Activated CD4-positive, alpha-beta T cell treated with anti-CD3 and anti-CD28 coated beads, Interleukin-2, Interleukin-6, amounts not matched to agents 100 ng/mL and 50 ng/mL, durations not matched to agents 16 hours and 8 hours (primary cell): ENCODE measurements at regions not wholly inside any gene's neighbourhood (a gene's known extent, or its start where the extent isn't known, plus 50 kb on each side); places are given as distances from the start of the nearest gene placed in this dataset.

Experiments used
- DNase-seq: peaks from one replicate; pipeline ENCODE4 v3.0.0-alpha.2; 2020

DNA sequence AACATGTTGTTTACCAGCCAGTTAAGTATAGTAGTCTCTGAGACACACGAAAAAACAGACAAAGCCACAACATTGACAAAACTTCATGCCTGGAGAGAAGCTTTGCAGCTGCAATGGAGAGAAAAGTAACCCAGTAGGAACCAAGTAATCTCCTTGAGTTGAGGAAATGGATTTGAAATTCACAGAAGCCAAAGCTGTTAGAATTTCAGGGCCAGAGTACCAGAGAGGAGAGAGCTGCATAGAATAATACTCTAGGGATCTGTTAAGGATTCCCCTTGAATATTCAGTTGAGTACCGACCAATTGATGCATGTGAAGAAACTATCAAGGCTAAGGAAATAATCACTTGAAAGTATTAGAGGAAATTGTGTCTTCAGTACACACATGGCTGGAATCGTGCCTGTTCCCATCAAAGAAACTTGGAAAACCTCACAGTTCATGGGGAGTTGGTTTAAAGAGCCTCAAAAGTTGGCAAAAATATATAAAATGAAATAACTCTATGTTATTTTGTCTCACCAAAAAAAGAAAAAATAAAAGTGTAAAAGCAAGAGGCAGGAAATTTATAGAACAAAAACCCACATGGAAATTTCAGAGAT lies 324.0 kb upstream of the NEGR1 start:
- no peak for DNase-seq

DNA sequence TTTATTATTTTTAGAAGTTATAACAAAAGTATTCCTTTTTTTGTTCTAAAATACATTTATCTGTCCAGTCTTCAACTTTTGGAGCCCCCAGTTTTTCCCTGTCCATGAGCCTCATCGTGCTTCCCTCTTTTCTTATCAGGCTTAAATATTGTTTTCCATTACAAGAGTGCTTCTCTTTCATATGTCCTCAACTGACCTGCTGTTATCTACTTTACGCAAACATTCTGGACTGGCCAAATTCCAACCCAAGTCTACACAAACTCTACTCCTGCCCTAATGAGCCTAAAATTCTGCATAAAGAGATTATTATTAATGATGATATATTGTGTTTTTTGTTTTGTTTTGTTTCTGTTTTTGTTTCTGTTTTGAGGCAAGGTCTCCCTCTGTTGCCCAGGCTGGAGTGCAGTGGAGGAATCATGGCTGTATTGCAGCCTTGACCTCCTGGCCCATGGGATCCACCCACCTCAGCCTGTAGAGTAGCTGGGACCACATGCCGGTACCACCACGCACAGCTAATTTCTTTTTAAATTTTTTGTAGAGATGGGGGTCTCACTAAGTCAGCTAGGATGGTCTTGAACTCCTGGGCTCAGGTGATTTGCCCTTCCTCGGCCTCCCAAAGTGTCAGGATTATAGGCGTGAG lies 318.8 kb upstream of the NEGR1 start:
- no peak for DNase-seq

DNA sequence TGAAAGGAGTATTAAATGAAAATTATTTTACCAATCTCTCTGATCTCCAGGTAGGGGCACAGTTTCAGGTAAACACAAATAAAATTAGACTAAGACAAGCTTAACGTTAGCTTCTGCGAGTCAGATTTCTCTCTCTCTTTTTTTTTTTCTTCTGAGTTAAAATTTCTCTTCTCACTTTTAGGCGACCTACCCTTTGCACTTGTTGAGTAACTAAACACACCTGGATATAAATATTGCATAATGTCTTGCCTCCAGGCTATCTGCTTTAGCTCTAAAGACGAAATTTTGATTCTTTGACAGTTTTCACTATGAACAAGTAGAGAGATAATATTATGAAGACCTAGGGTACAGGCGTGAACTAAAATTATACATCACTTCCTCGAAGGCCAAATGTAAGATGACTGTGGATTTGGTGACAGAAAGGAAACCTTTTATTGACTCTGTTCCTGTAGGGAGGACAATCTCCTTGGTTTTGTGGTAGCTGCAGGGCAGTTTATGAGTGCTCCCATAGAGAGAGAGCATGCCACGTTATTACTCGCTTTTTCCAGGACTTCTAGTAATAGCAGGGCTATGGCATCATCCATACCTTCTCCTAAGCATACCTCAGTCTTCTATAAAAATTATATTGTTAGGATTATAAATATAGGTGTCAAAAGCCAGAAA lies 303.8 kb upstream of the NEGR1 start:
- DNase-seq, result no peak

DNA sequence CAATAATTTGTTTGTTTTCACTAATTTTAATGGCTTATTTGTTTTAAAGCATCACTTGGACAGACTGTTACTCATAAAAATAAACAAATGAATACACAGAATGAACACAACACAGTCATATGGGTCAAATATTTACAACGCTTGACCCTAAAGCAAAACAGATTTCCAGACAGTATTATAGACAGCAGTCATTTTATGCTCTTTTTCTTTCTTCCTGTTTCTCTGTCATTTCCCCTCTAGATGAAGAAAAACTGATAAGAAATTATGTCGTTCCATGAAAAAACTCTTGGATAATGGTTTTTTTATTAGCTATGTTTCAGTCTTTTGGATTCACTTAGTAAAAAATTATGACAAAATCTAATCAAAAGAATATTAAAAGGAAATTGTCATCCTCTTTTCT lies 297.3 kb upstream of the NEGR1 start:
- DNase-seq, result no peak

DNA sequence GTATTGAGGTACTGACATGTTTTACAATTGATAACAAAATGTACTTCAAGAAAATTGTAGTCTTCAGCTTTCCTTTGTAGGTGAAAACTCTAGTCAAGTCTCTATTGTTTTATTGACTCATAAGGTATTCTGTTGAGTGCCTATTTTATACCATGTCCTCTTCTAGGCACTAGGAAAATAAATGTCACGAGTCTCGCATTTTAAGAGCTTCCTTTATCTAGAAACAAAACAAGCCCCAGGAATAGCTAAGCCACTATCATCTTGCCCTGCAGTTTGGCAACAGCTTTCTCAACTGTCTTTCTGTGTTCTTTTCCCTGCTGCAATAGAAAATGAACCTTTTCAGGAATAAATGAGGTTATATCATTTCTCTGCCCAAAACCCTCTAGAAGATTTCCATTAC lies 288.5 kb upstream of the NEGR1 start:
- no peak for DNase-seq

DNA sequence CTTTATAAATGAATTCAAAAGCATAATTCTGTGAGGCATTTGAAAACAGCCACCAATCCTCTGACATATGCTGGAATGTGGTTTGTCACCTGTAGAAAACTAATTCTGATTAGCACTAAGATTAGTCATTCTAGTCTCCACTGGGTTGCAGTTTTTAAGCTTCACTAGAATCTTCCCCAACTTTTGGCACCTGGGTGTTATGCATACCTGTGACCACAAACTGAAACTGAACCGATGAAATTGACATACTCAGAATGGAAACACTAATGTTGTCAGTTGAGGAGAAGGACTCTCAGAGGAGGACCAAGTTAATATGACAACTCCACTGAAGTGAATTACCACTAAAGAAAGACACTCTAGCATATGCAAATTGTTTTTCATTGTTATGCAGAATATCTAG lies 285.8 kb upstream of the NEGR1 start:
- DNase-seq, result peak; percentile 2

DNA sequence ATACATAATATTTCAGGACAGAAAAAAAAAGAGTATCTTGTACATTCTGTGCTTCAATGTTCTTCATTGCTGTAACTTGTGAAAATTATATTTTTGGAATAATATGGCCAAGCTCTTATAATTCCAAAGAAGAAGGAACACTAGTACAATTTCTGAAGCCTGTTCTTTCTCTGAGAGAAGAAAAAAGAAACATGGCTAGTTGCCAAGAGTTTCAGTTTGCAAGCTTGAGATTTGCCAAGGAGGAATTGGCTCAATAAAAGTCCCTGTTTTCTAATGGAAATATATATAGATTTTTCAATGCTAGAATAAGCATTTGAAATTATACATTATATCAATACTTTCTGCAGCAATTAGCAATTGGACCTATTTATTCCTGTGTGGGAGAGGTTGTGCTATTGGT lies 285.2 kb upstream of the NEGR1 start:
- DNase-seq, result no peak

DNA sequence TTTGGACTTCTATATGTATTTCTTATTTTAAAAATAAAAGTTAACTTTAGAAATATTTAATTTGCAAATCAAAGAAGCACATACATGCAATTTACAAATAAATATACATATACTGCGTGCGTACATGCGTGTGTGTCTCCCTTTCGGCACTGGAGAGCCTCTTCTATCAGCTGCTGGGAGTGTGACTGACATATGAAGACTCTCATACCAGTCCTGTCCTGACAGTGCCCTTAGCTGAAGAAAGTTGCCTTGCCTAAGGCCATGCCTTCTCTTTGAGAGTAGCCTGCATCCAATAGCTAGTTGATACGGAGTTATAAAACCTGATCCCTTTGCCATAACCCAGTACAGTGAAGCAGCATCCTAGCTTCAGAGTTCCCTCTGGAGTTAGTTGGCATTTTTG lies 282.4 kb upstream of the NEGR1 start:
- DNase-seq, result no peak

DNA sequence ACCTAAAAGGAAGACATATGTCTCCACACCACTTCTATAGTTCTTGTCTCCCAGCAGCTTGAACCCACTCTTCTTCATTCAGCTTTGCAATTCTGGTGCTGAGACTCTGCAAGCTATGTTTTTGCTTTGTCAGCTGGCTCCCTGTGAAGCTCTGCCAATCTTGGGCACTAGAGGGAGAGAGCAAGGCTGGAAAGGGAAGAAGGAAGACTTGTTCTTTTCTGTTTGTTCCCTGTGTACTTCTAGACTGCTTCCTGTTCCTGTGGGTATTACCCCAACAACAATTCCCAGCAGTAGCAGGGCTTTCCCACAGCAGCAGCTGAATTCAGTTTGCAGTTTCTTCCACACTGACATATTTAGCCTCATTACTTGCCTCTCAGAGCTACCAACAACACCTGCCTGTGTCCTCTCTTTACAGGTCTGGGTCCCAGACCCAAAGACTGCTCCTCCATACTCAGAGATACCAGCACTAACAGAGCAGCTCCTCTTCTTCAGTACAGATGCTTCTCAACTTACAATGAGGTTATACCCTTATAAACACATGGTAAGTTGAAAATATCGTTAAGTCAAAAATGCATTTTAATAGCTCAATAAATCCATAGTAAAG lies 275.2 kb upstream of the NEGR1 start:
- DNase-seq, result no peak

DNA sequence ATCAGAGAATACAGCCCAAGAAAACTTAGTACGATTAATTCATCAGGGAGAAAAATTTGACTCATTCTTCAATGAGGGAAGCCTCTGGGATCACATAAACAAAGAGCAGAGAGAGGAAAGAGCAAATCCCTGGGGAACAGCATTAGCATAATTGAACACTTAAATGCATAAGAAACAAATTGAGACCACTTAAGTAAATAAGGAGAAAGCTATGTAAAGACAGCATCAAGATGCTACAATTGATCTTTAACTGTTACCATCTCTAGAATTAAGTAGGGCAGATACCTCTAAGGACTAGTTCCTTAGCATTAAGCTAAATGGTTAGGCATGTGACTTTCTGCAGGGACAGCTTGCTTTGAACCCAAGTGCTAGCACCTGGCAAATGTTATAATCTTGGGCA lies 265.1 kb upstream of the NEGR1 start:
- no peak for DNase-seq

DNA sequence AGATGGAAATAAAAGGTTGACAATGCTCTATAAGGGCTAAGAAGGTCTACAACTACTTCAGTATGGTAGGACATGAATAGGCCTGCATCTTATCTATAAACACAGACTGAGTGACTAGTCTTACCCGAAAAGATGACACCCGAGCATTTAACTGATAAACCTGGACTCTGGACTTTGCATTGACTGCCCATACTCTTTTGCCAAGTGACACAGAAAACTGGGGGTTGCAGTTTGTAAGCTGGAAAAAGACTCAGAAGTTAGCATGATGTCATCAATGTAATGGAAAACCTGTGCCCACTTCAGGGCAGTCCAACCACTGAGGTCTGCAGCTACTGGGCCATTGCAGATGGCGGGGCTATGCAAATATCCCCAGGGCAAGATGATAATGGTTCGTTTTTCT lies 258.3 kb upstream of the NEGR1 start:
- no peak for DNase-seq

DNA sequence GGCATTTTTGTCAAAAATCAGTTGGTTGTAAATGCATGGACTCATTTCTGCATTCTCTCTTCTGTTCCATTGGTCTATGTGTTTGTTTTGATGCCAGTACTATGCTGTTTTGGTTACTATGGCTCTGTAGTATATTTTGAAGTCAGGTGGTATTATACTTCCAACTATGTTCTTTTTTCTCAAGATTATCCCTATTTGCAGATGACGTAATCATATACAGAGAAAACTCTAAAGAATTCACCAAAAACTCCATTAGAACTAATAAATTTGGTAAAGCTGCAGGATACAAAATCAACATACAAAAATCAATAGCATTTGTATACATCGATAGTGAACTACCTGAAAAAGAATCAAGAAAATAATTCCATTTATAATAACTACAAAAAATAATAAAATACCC lies 253.1 kb upstream of the NEGR1 start:
- no peak for DNase-seq

DNA sequence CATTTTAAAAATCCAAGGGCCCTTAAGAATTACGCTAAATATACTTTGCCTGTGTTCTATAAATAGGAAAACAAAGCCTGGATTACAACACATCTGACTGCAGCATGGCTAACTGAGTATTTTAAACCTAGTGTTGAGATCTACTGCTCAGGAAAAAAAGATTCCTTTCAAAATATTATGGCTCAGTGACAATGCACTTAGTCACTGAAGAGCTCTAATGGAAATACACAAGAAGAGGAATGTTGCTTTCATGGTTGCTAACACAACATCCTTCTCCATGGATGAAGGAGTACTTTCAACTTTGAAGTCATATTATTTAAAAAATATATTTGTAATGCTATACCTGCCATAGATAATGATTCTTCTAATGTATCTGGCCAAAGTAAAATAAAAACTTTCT lies 248.3 kb upstream of the NEGR1 start:
- no peak for DNase-seq

DNA sequence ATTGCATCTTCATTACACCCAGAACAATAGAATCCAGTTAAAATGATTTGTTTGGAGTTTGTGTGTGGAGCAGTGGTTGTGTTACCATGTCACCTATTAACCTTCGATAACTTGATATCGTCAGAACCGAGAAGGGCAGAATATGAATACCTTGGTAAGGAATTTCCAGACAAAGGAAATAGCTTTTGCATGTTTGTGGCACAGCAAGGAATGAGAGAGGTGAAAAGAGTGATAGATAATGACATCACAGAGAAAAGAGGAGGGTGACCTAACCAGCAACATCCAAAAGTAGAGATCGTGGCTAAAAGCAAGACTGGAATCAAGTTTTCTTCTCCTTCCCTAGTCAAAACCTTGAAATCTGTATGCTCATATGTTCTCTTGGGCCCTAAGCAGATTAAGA lies 244.6 kb upstream of the NEGR1 start:
- DNase-seq, result no peak

DNA sequence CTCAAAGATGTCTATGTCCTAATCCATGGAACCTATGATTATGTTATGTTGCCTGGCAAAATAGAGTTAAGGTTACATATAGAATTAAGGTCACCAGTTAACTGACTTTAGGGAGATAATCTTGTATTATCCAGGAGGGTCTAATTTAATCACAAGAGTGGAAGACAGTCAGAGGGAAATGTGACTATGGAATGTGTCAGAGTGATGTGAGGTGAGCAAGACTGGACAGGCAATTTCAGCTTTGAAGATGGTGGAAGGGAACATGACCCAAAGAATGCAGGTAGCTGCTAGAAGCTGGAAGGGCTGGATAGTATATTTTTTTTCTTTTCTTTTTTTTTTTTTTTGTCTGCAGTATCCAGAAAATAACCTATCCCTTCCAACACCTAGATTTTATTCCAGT lies 241.7 kb upstream of the NEGR1 start:
- DNase-seq, result no peak

DNA sequence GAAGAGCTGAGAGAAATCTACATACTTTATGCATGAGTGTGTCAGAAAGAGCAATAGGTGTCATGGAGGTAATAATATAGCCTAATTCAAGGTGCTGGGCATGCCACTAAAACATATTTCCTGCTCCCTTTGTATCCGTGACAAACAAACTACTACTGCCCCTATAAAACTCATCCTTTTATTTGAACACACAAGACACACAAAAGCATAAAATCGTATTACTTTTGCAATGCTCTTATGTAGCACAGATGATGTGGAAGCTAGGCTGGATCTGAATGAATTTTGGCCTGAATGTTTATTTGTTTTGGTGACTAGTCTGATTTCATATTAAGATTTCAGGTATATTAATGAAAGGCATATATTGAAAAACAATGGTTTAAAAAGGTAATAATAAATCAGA lies 239.3 kb upstream of the NEGR1 start:
- no peak for DNase-seq

DNA sequence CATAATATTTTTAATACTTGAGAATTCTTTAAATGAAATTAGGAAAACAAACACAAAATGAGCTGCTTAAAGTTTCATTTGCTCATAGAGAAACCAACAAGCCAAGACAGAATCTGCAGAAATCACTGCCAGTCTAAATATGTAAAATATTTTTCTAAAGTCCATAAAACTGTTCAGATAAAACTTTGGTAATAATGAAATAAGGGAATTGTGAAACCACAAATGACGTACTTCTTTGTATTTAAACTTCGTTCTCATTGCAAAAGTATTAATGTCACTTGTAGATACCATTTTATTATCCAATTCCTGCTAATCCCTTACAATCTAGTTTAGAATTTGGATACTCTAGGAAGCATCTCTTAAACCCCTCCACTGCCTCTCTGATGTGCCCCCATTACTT lies 234.5 kb upstream of the NEGR1 start:
- DNase-seq, result no peak

DNA sequence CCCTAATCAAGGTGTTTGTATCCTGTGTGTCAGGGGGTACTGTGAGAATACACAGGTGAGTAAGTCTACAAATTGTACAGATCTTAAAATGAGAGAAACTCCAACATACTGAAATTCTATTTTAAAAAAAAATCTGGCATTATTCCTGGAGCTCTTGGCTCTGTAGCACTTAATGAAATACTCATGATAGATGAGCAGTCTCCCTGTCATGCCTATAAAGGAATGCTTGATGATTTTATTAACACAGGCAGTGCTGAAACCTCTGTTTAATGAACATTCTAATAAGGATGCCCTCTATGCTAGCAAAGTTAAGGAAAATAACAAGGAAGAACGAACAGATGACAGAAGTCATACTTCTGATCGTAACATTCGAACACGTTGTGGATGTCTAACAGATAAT lies 233.9 kb upstream of the NEGR1 start:
- DNase-seq, result no peak

DNA sequence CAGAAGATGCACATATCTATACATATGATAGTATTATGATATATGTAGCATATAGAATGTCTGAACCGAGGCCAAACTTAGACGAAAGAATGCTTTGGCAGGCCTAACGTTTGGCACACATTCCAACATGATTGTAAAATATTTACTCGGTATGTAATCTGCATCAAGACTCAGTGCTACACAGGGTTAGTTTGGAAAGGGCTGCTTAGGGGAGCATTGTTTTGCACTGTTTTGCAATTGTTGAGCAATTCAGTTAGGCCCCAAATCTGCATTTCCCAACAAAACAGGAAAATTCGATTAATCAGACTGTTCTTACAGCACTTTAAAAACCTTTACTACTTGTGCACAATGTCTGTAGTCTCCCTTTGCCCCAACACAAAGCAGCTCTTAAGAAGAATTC lies 216.0 kb upstream of the NEGR1 start:
- no peak for DNase-seq

DNA sequence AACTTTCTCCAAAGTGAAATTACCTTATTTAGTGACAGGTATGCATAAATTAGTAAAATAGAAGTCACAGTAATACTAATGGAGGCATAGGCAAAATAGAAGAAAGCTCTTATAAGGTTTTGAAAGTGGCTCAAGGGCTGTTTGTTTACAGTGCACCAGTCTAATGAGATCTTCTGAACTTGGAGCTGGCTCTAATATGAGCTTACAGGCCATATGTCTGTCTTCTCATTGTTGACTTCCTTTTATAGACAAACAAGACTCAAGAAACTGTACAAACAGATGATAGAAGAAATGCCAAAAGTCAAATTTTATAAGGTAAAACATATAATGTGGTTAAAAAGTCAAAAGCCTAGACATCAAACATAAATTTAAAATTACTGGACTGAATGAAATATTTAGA lies 207.5 kb upstream of the NEGR1 start:
- no peak for DNase-seq

DNA sequence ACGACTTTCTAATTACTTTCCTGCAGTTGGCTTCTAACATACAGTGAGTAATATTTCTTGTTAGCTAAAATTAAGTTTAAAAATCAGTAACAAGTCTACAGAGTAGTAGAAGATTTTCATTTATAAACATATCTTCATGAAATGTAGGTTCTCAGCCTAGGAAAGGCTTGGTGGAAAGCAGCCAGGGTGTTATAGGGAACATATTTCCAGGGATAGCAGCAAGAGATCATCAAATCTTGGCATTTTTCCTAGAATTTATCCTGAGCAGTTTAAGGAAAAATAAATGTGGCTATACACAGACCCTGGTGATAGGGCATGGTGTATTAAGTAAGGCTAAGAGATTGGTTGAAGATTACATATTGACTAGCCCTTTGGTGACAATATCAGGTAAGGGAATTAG lies 203.5 kb upstream of the NEGR1 start:
- no peak for DNase-seq

DNA sequence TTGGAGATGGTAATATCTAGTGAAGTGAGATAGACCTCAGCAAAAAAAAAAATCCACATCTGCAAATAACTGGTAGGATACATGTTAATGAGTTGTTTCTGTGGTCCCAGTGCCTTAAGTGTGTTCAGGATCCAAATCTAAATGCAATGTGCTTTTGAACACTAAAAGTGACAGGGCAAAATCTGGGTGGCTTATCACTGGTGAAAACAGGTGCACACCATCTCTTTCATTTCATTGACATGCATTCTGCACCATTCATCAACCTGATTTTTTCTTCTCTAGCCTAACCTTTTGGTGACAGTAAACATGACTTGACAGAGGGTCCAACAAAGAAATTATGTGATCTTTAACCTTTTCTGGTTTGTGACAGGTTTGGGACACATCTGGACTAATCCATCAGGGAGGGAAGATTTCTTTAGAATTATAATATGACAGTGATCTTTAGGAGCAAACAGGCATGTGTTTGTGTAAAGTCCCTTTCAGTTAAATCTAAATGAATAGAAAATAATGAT lies 201.6 kb upstream of the NEGR1 start:
- DNase-seq, result no peak

DNA sequence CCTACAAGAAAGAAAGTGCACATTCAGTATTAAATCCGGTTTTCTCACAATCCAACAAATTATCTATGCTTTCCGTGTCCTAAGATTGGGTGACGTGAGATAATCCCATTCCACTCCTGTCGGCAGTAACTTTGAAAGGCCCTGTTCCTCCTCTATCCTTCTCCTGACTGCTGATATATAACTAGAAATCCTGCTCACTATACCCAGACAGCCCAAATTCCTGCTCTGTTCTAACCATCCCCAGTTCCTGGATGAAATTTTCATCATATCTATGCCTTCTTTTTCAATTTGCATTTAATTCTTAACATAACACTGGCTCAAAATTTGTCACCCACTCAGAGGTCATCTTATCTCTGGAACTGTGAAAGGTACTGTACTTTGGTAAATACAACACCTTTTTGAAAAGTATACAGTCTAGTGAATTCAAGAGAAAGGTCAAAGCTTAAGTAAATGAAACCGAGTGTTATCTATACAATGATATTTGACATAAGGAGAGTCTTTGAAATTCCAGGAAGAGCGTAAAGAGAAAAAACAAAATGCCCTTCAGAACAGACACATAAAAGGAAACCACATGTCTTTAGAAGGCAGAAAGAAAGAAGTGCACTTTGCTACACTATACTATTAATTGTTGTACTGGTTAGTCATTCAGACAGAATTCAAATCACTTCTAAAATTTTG lies 200.5 kb upstream of the NEGR1 start:
- DNase-seq, result no peak
